HEK293 (cell line): ENCODE measurements at regions not wholly inside any gene's neighbourhood (a gene's known extent, or its start where the extent isn't known, plus 50 kb on each side); places are given as distances from the start of the nearest gene placed in this dataset.

Experiments
- CTCF ChIA-PET: fragments of 350-600 bp; formaldehyde crosslinking; extraction: SDS; loops from one replicate; lab custom pipeline; 2021; ENCODE audit warnings: antibody characterized with exemption; lab: Yijun Ruan, JAX
- POLR2A ChIA-PET: fragments of 300-600 bp; formaldehyde crosslinking; extraction: SDS; loops from one replicate; lab custom pipeline; 2020; ENCODE audit warnings: antibody characterized with exemption, inconsistent platforms; lab: Yijun Ruan, JAX
- H3K27ac ChIP-seq: fragments of 200-500 bp; sonication (Bioruptor generic); 2 replicates; pipeline ENCODE4 v1.5.1; 2014; ENCODE audit warnings: low read depth, low read length, control low read depth, inconsistent platforms; ENCODE audit errors: extremely low read depth
- H3K36me3 ChIP-seq, 2 experiments: fragments of 200-500 bp in 1 of 2; sonication (Bioruptor generic) in 1 of 2; 1 replicate in 1 of 2; 2 replicates in 1 of 2; pipeline ENCODE4 v1.5.1; 2014 to 2017; ENCODE audit warnings: inconsistent platforms in 2 of 2, low read length in 2 of 2; ENCODE audit not compliant: control insufficient read depth in 2 of 2, insufficient read depth in 1 of 2
- H3K4me1 ChIP-seq: fragments of 200-500 bp; sonication (Bioruptor generic); 2 replicates; pipeline ENCODE4 v1.5.1; 2014; ENCODE audit warnings: mild to moderate bottlenecking, low read length, inconsistent platforms; ENCODE audit not compliant: control insufficient read depth, insufficient read depth
- H3K4me3 ChIP-seq: 2 replicates; pipeline ENCODE4 v1.5.1; 2011; ENCODE audit warnings: low read depth, mild to moderate bottlenecking, control low read depth, low read length, moderate library complexity
- H3K9me3 ChIP-seq: fragments of 200-500 bp; sonication (Bioruptor generic); 2 replicates; pipeline ENCODE4 v1.5.1; 2014; ENCODE audit warnings: low read depth, low read length, inconsistent platforms; ENCODE audit not compliant: control insufficient read depth, insufficient read depth
- ELK4 ChIP-seq: IDR thresholded peaks from 2 replicates; pipeline ENCODE4 v1.6.1; 2011; ENCODE audit warnings: mild to moderate bottlenecking, low read depth, low read length, borderline replicate concordance
- GLI4 ChIP-seq: fragments of 450-650 bp; formaldehyde crosslinking; IDR thresholded peaks from 2 replicates; pipeline ENCODE4 v1.5.1; 2016; ENCODE audit warnings: missing biosample characterization, missing genetic modification characterization
- KLF17 ChIP-seq: fragments of 450-650 bp; formaldehyde crosslinking; IDR thresholded peaks from 2 replicates; pipeline ENCODE4 v1.5.1; 2016; ENCODE audit warnings: missing biosample characterization, missing genetic modification characterization
- KLF8 ChIP-seq: fragments of 450-650 bp; formaldehyde crosslinking; IDR thresholded peaks from 2 replicates; pipeline ENCODE4 v1.5.1; 2016; ENCODE audit warnings: missing biosample characterization, missing genetic modification characterization
- OVOL3 ChIP-seq: fragments of 450-650 bp; formaldehyde crosslinking; IDR thresholded peaks from 2 replicates; pipeline ENCODE4 v1.5.1; 2016; ENCODE audit warnings: missing biosample characterization, missing genetic modification characterization
- RBAK ChIP-seq: fragments of 450-650 bp; formaldehyde crosslinking; IDR thresholded peaks from 2 replicates; pipeline ENCODE4 v1.5.1; 2016; ENCODE audit warnings: missing biosample characterization, missing genetic modification characterization
- SALL2 ChIP-seq: fragments of 450-650 bp; formaldehyde crosslinking; IDR thresholded peaks from 2 replicates; pipeline ENCODE4 v1.5.0; 2017; ENCODE audit warnings: missing biosample characterization, mild to moderate bottlenecking, missing genetic modification characterization, borderline replicate concordance
- SP3 ChIP-seq: fragments of 450-650 bp; formaldehyde crosslinking; IDR thresholded peaks from 2 replicates; pipeline ENCODE4 v1.5.1; 2016; ENCODE audit warnings: missing biosample characterization, missing genetic modification characterization
- YY2 ChIP-seq: fragments of 450-650 bp; formaldehyde crosslinking; IDR thresholded peaks from 2 replicates; pipeline ENCODE4 v1.5.1; 2016; ENCODE audit warnings: missing biosample characterization, missing genetic modification characterization
- ZBTB44 ChIP-seq: fragments of 450-650 bp; IDR thresholded peaks from 2 replicates; pipeline ENCODE4 v1.5.1; 2018; ENCODE audit warnings: missing biosample characterization, mild to moderate bottlenecking, missing genetic modification characterization
- ZFP41 ChIP-seq: fragments of 450-650 bp; formaldehyde crosslinking; IDR thresholded peaks from 2 replicates; pipeline ENCODE4 v1.5.1; 2016; ENCODE audit warnings: missing biosample characterization, missing genetic modification characterization, borderline replicate concordance
- ZNF138 ChIP-seq: fragments of 450-650 bp; formaldehyde crosslinking; IDR thresholded peaks from 2 replicates; pipeline ENCODE4 v1.5.1; 2016; ENCODE audit warnings: missing biosample characterization, missing genetic modification characterization, borderline replicate concordance
- ZNF223 ChIP-seq: fragments of 450-650 bp; formaldehyde crosslinking; IDR thresholded peaks from 2 replicates; pipeline ENCODE4 v1.5.1; 2016; ENCODE audit warnings: missing biosample characterization, missing genetic modification characterization
- ZNF248 ChIP-seq: fragments of 450-650 bp; formaldehyde crosslinking; IDR thresholded peaks from 2 replicates; pipeline ENCODE4 v1.5.1; 2017; ENCODE audit warnings: missing biosample characterization, missing genetic modification characterization
- ZNF274 ChIP-seq, 2 experiments: fragments of 200-500 bp in 1 of 2; fragments of 450-650 bp in 1 of 2; sonication (Bioruptor generic) in 1 of 2; formaldehyde crosslinking in 1 of 2; IDR thresholded peaks; 2 replicates each; pipeline versions ENCODE4 v1.5.1 to v1.6.1; 2014 to 2016; ENCODE audit warnings: borderline replicate concordance in 1 of 2, inconsistent platforms in 1 of 2, low read length in 1 of 2, missing biosample characterization in 1 of 2, missing genetic modification characterization in 1 of 2
- ZNF510 ChIP-seq: fragments of 450-650 bp; formaldehyde crosslinking; IDR thresholded peaks from 2 replicates; pipeline ENCODE4 v1.5.1; 2018; ENCODE audit warnings: mild to moderate bottlenecking, missing genetic modification characterization, missing biosample characterization; ENCODE audit not compliant: insufficient replicate concordance
- ZNF529 ChIP-seq: fragments of 450-650 bp; formaldehyde crosslinking; IDR thresholded peaks from 2 replicates; pipeline ENCODE4 v1.5.1; 2017; ENCODE audit warnings: missing genetic modification characterization, missing biosample characterization; ENCODE audit not compliant: insufficient replicate concordance
- ZNF596 ChIP-seq: fragments of 450-650 bp; IDR thresholded peaks from 2 replicates; pipeline ENCODE4 v1.5.0; 2018; ENCODE audit warnings: missing biosample characterization, mild to moderate bottlenecking, missing genetic modification characterization, moderate library complexity
- ZNF639 ChIP-seq: fragments of 450-650 bp; formaldehyde crosslinking; IDR thresholded peaks from 2 replicates; pipeline ENCODE4 v1.5.1; 2016; ENCODE audit warnings: missing biosample characterization, missing genetic modification characterization
- ZNF692 ChIP-seq: fragments of 450-650 bp; formaldehyde crosslinking; IDR thresholded peaks from 2 replicates; pipeline ENCODE4 v1.5.1; 2016; ENCODE audit warnings: missing biosample characterization, missing genetic modification characterization
- ZNF701 ChIP-seq: fragments of 450-650 bp; formaldehyde crosslinking; IDR thresholded peaks from 2 replicates; pipeline ENCODE4 v1.5.1; 2016; ENCODE audit warnings: missing biosample characterization, missing genetic modification characterization
- ZNF791 ChIP-seq: fragments of 450-650 bp; formaldehyde crosslinking; IDR thresholded peaks from 2 replicates; pipeline ENCODE4 v1.5.1; 2016; ENCODE audit warnings: missing biosample characterization, missing genetic modification characterization
- ZSCAN5A ChIP-seq: fragments of 450-650 bp; formaldehyde crosslinking; IDR thresholded peaks from 2 replicates; pipeline ENCODE4 v1.5.1; 2016; ENCODE audit warnings: missing biosample characterization, missing genetic modification characterization
- ZXDB ChIP-seq: fragments of 450-650 bp; formaldehyde crosslinking; IDR thresholded peaks from 2 replicates; pipeline ENCODE4 v1.5.1; 2016; ENCODE audit warnings: missing biosample characterization, missing genetic modification characterization

- H3K4me3 ChIP-seq: no peak overlapping the region
- H3K4me1 ChIP-seq: no peaks in the 10 kb centered on the region
- POLR2A ChIA-PET: no interaction called here
- CTCF ChIA-PET: interaction anchor here (0.5 kb wide), 1 partner anchor 59 kb away, joined by 4 read pairs; no protein-coding TSS in a partner anchor
- H3K9me3 ChIP-seq: no peaks in the 10 kb centered on the region
- TF ChIP-seq RBAK (tag by site-specific recombination): no peak
- no peak for TF ChIP-seq KLF17 (tag by site-specific recombination)
- no peak for TF ChIP-seq YY2 (tag by site-specific recombination)
- no peak for TF ChIP-seq ZNF223
- TF ChIP-seq ZNF510 (tag by site-specific recombination): no peak
- TF ChIP-seq ZXDB (tag by site-specific recombination): no peak
- no peak for TF ChIP-seq SALL2 (tag by site-specific recombination)
- TF ChIP-seq KLF8 (tag by site-specific recombination): no peak
- no peak for TF ChIP-seq ZBTB44 (tag by site-specific recombination)
- TF ChIP-seq ZNF701 (tag by site-specific recombination): no peak
- no peak for TF ChIP-seq ZNF596 (tag by site-specific recombination)
- no peak for TF ChIP-seq ZNF274 (IDR thresholded peaks at IDR 0.05; ENCODE audit: low read length)
- TF ChIP-seq ZNF274 (tag by site-specific recombination; IDR thresholded peaks at IDR 0.05; ENCODE audit: borderline replicate concordance): no peak
- no peak for TF ChIP-seq ZFP41 (tag by site-specific recombination)
- TF ChIP-seq, all 188 proteins: peak for 0
- Histone ChIP-seq H3K36me3 (no peaks in the 10 kb centered on the region), H3K27ac (no peak overlapping the region)
Observed at GRCh38 chr2:54382601-54383000, 73.5 kb upstream of the SPTBN1 start.

- H3K27ac ChIP-seq: no peak overlapping the region
- no peaks in the 10 kb centered on the region for H3K9me3 ChIP-seq
- POLR2A ChIA-PET: no interaction called here
- H3K4me1 ChIP-seq: no peaks in the 10 kb centered on the region
- CTCF ChIA-PET: no interaction called here
- H3K36me3 ChIP-seq: no peaks in the 10 kb centered on the region
- H3K4me3 ChIP-seq: no peak overlapping the region
- TF ChIP-seq ZNF529 (tag by site-specific recombination) (no peak), OVOL3 (tag by site-specific recombination) (no peak), ZNF639 (tag by site-specific recombination) (no peak), SP3 (tag by site-specific recombination) (no peak), ZNF138 (no peak), ELK4 (no peak), ZNF248 (tag by site-specific recombination) (no peak), ZSCAN5A (tag by site-specific recombination) (no peak), GLI4 (tag by site-specific recombination) (no peak), ZNF692 (tag by site-specific recombination) (no peak), ZNF791 (no peak)
Observed at GRCh38 chr2:54384301-54385203, 71.6 kb upstream of the SPTBN1 start.
